Suprapubic skin (tissue), 4 donors: ENCODE measurements at regions not wholly inside any gene's neighbourhood (a gene's known extent, or its start where the extent isn't known, plus 50 kb on each side); places are given as distances from the start of the nearest gene placed in this dataset.

Experiments
- POLR2A ChIP-seq, 2 donors: fragments of 450-650 bp; IDR thresholded peaks; one replicate each; pipeline ENCODE4 v1.6.1; 2017; ENCODE audit warnings: antibody characterized with exemption in 2 of 2, mild to moderate bottlenecking in 2 of 2, moderate library complexity in 2 of 2
- POLR2AphosphoS5 ChIP-seq, 3 donors: sonication (generic); formaldehyde crosslinking; IDR thresholded peaks; one replicate each; pipeline ENCODE4 v1.6.1; 2017; ENCODE audit warnings: antibody characterized with exemption in 3 of 3
- TF ChIP-seq, protein P1 (sequence below), 2 donors: fragments of 200-600 bp in 1 of 2; fragments of 450-650 bp in 1 of 2; sonication (generic) in 1 of 2; IDR thresholded peaks; one replicate each; pipeline ENCODE4 v1.5.1; 2016 to 2019; ENCODE audit warnings: antibody characterized with exemption in 2 of 2, mild to moderate bottlenecking in 1 of 2, moderate library complexity in 1 of 2

GRCh38 chrX:56099271-56099670 is 132.9 kb upstream of the KLF8 start:
- no peak for TF ChIP-seq POLR2A (IDR thresholded peaks at IDR 0.05)
- no peak for TF ChIP-seq POLR2AphosphoS5 (IDR thresholded peaks at IDR 0.05)
- TF ChIP-seq, protein P1, sequence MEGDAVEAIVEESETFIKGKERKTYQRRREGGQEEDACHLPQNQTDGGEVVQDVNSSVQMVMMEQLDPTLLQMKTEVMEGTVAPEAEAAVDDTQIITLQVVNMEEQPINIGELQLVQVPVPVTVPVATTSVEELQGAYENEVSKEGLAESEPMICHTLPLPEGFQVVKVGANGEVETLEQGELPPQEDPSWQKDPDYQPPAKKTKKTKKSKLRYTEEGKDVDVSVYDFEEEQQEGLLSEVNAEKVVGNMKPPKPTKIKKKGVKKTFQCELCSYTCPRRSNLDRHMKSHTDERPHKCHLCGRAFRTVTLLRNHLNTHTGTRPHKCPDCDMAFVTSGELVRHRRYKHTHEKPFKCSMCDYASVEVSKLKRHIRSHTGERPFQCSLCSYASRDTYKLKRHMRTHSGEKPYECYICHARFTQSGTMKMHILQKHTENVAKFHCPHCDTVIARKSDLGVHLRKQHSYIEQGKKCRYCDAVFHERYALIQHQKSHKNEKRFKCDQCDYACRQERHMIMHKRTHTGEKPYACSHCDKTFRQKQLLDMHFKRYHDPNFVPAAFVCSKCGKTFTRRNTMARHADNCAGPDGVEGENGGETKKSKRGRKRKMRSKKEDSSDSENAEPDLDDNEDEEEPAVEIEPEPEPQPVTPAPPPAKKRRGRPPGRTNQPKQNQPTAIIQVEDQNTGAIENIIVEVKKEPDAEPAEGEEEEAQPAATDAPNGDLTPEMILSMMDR (IDR thresholded peaks at IDR 0.05) = no peak
